HPDE6-E6E7 (cell line): ENCODE measurements at regions not wholly inside any gene's neighbourhood (a gene's known extent, or its start where the extent isn't known, plus 50 kb on each side); places are given as distances from the start of the nearest gene placed in this dataset.
"Not testable (repeated sequence)": the region's sequence is repeated elsewhere in the genome, so short reads cannot be mapped to it uniquely, and the experiment has no call there.

Experiments used
- DNase-seq: peaks from one replicate; pipeline ENCODE4 v3.0.0; 2011; ENCODE audit warnings: missing footprints; ENCODE audit errors: extremely low spot score

- DNase-seq: no peak
These were observed 341.9 kb upstream of the EYS start for GRCh38 chr6:66048684-66049474.

GRCh38 chr6:66032626-66033025, 325.6 kb upstream of the EYS start:
- no peak for DNase-seq

GRCh38 chr6:66029391-66029790, 322.4 kb upstream of the EYS start:
- DNase-seq: no peak

- DNase-seq: no peak
These were observed 292.3 kb upstream of the EYS start for GRCh38 chr6:65999288-65999791.

- DNase-seq: no peak
These were observed 291.5 kb upstream of the EYS start for GRCh38 chr6:65998544-65998943.

- DNase-seq: no peak
These were observed 290.5 kb upstream of the EYS start for GRCh38 chr6:65997539-65997938.

- DNase-seq: no peak
These were observed 289.1 kb upstream of the EYS start for GRCh38 chr6:65996096-65996495.

GRCh38 chr6:65989676-65990075, 282.6 kb upstream of the EYS start:
- no peak for DNase-seq

GRCh38 chr6:65988006-65988405, 281.0 kb upstream of the EYS start:
- DNase-seq: no peak

- no peak for DNase-seq
These were observed 277.1 kb upstream of the EYS start for GRCh38 chr6:65984089-65984488.

- DNase-seq: no peak
These were observed 272.1 kb upstream of the EYS start for GRCh38 chr6:65979120-65979519.

- DNase-seq: not testable (repeated sequence)
These were observed 264.2 kb upstream of the EYS start for GRCh38 chr6:65971252-65971651.

GRCh38 chr6:65964261-65964660, 257.2 kb upstream of the EYS start:
- no peak for DNase-seq

GRCh38 chr6:65955034-65955433, 248.0 kb upstream of the EYS start:
- no peak for DNase-seq

GRCh38 chr6:65948062-65948461, 241.0 kb upstream of the EYS start:
- no peak for DNase-seq

- no peak for DNase-seq
These were observed 236.5 kb upstream of the EYS start for GRCh38 chr6:65943548-65943947.

GRCh38 chr6:65943051-65943450, 236.0 kb upstream of the EYS start:
- DNase-seq: no peak

- no peak for DNase-seq
These were observed 231.0 kb upstream of the EYS start for GRCh38 chr6:65938000-65938399.

- DNase-seq: no peak
These were observed 228.4 kb upstream of the EYS start for GRCh38 chr6:65935412-65935811.

GRCh38 chr6:65933390-65933789, 226.4 kb upstream of the EYS start:
- DNase-seq: no peak

- DNase-seq: no peak
These were observed 220.1 kb upstream of the EYS start for GRCh38 chr6:65927141-65927540.

GRCh38 chr6:65924411-65924810, 217.4 kb upstream of the EYS start:
- no peak for DNase-seq

- no peak for DNase-seq
These were observed 215.0 kb upstream of the EYS start for GRCh38 chr6:65922049-65922448.

- no peak for DNase-seq
These were observed 201.0 kb upstream of the EYS start for GRCh38 chr6:65908065-65908464.
